HG03159 (cell line): ENCODE measurements at regions not wholly inside any gene's neighbourhood (a gene's known extent, or its start where the extent isn't known, plus 50 kb on each side); places are given as distances from the start of the nearest gene placed in this dataset.

ENCODE experiments used
- ATAC-seq: cut with Tn5 transposase; IDR thresholded peaks from one replicate; pipeline ENCODE4 v1.9.1; 2021; ENCODE audit warnings: mild to moderate bottlenecking, moderate library complexity; ENCODE audit not compliant: unreplicated experiment

DNA sequence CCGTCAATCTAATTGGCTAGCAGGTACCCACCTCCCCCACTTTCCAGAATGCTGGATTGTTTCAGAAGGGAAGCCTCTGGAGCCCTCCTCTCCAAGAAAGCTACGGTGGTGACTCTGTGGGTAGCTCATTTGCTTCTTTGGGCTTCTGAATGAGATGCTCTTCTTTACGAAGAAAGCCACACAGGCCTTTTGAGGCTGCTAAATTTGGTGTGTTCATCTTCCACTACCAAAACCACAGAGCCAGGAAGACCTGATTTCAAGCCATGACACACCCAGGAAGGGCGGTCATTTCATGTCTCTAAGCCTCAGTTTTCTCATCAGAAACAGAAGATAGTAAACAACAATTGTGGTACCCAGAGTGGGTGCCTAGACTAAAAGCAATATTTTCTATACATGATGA, 901.2 kb downstream of the KCNMA1 start:
- no peak for ATAC-seq

DNA sequence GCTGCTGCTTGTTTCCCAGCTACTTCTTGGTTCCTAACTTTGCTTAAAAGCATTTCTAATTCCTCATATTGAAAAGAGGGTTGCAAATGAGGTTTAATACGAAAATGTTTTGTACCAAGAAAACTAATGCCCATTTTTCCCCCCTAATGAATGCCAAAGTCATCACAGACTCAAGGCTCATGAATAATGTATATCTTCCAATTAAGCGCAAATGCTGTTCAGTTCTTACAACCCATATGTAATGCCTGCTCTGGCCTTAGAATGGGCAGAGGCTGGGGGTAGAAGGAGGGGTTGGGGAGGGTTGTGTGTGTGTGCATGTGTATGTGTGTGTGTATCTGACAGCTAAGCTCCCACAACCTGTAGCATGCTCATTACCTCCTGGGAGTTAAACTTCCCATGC, 901.7 kb downstream of the KCNMA1 start:
- no peak for ATAC-seq

DNA sequence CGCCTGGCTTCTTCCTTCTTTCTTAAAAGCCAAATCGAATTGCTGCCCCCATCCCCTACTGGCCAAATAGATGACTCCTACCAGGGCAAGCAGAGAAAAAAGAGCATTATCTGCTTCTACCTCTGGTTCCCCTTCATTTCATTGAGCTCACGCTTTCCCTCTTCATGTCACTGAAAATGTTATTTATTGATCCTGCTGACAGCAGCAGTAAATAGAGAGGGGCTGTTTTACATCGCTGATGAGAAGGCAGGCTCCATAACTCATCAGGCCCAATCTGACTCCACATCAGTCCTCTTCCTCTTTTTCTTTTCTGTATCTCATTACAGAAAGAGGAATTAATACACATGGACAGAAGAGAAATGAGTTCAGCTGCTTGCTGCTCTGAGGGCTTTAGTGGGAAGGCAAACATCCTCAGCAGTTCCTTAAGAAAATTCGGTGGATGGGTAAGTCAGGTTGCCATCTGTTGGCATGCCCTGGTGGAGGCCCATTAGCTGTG, 904.1 kb downstream of the KCNMA1 start:
- ATAC-seq: no peak

DNA sequence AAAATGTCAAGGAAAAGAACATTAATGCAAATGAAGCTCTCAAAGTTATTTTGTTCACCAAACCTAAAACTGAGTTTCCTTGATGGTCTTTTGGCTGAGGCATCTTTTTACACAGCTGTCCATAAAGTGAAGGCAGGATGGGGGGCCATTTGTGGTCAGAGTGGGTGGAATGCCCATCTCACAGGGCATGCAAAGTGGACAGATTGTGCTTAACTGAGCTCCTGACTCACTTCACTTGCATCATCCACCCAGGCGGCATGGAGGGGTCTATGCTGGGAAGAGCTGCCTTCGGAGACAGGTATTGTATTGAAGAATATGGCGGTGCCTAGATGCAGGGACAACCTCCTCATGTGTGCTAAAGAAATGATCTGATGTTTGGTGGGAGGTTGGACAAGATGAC, 905.3 kb downstream of the KCNMA1 start:
- no peak for ATAC-seq

DNA sequence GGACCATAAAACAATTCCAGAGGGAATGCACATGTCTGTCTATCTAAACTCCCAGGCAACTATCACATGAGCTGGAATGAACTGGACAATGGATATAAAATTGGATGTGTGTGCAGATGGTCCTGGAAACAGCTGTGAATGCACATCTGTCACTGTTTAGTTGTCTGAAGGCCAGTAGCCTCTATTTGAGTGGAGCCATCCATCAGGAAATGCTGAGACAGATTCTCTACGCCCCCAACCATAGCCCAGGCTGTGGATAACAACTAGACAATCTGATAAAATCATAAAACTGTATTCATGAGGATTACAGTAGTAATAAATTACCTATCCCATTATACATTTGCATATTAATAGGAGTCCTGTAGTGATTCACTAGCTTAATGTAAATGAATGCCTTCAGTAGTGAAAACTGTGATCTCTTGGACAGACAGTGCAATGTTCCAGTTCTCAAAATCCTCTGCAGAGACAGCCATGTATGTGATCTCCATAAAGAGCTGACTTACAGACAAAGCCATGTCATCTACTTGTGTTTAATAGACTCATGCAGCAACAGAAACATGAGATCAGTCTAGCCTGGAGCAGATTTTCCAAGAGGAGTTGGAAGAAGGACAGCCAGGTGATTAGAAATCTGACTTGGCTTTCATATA, 907.6 kb downstream of the KCNMA1 start:
- no peak for ATAC-seq

DNA sequence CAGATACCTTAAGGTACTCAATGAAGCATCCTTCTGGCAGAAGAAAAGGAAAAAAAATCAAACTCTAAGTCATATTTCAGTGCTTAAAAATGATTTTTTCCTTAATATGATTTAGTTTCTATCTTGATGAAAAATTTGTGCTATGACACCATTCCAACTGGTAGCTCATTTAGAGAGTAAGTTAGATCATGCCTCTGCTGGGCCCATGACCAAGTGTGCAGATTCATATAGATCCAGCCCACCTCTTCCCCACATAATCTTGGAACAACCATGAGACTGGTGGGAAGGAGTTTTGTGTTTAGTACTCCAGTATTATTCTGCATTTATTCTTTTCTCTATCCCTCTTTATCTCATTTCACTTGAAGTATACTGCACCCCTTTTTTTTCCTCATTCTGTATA, 908.3 kb downstream of the KCNMA1 start:
- ATAC-seq: no peak

DNA sequence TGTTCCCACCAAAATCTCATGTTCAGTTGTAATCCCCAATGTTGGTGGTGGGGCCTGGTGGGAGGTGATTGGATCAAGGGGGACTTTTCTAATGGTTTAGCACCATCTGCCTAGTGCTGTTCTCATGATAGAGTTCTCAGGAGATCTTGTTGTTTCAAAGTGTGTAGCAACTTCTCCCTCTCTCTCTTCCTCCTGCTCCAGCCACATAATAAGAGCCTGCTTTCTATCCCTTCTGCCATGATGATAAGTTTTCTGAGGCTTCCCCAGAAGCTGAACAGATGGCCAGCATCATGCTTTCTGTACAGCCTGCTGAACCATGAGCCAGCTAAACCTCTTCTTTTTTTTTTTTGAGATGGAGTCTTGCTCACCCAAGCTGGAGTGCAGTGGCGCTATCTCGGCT, 910.6 kb downstream of the KCNMA1 start:
- no peak for ATAC-seq

DNA sequence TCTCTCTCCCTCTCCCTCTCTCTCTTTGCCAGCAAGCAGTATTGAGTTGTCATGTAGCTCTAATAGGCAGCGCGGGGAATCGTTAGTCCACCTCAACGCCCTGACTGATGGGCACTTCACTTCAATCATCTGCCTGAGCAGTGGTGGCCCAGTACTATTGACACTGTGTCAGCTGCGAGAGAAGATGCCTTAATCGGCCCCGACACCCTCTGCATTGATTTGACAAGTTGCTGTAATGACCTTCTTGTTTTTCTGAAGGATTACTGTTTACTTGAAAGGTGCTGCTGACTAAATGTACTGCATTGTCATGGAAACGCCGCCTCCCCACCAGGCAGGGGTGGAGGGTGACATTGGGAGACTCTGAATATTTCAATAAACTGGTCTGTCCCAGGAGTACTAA, 913.8 kb downstream of the KCNMA1 start:
- no peak for ATAC-seq

DNA sequence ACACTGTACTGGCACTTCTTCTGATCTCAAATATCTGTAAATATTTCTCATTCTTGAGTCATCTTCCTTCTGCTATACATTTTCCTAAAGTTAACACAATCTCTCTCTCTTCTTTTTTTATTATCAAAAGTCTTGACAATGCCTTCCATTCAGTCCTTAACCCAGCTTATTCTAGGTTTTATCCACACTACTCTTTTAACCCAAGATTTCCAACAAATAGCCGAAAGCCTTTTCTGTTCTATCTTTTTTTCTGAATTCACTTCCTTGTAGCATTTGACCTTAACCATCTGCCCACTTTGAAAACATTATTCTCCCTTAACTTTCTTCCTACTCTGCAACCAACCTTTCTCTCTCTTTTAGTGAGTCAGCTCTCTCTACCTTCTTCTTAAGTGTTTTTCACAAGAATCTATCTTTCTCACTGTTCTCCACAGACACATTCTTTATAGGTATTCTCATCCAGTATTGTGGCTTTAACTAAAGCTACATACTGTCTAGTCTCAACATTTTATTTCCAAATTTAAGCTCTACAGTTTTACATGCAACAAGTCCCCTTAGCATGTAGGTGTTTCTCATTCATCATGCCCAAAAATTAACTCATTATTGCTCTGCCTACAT, 915.6 kb downstream of the KCNMA1 start:
- ATAC-seq: no peak

DNA sequence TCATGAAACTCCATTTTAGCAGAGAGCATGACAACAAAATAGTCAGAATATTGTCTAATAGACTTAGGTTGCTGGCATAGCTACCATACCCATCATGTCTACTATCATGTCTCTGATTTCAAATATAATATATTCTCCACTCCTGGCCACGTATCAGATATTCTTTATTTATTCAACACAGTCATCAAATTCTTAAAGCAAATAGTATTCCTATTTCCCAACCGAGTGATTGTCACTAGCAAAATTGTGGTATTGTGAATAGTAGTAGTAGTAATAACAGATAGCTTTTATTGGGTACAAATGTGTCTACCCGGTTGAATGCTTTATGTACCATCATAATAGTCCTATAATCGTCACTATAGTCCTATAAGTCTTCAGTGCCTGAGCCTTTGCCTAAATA, 918.6 kb downstream of the KCNMA1 start:
- no peak for ATAC-seq

DNA sequence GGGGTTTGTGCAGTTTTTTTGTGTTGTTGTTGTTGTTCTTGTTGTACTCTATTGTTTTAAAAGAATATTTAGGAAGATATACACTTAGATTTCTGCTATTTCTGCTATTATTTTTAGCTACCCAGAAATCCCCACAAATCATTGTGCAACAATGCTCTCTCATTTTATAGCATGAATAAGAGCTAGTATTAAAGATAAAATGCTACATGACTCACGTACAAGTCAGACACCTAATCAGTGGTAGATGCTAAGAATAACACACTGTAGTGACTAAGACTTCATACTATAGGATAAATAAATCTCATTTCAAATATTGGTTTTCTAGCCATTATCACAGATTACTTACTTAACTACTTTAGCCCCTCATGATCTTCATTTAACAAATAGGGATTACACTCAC, 920.5 kb downstream of the KCNMA1 start:
- ATAC-seq: no peak

DNA sequence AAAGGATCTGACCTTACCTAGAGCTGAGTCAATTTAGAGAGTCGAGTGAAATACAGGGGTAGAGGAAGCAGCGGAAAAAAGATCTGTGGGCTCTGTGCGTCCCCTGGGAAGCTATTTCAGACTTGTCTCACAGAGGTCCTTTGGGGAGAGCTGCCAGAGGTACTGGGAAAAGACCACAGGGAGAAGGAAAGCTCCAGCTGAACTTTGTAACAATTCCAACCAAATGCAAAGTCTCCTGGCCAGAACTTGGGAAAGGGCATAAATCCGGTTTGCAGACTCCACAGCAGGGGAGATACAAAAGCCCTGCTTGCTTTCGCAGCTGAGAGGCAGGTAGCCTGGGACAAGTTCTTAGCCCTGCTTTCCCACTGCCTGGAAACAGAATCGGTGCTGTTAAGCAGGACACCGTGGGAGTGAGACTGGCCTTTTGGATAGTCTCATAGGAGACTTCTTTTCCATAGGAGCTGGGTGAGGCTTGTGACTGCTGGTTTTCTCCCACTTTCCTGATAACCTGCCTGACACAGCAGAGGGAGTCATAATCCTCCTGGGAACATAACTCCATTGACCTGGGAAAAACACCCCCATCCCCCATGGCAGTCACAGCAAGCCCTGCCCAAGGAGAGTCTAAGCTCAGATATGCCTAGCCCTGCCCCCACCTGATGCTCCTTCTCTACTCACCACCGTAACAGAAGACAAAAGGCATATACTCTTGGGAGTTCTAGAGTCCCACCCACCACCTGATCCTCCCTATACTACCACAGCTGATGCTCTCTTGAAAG, 926.2 kb downstream of the KCNMA1 start:
- no peak for ATAC-seq

DNA sequence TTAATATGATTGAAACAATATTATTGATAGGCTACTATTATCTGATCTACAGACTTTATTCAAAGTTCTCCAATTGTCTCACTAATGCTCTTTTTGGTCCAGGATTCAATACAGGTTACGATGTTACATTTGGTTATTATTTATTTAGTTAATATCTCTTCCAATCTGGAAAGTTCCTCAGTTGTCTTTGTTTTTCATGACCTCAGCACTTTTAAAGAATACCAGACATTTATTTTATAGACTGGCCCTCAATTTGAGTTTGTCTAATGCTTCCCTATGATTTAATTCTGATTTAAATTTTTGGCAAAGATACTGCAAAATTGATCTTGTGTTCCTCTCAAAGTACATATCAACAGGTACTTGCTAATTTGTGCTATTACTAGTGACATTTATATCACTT, 937.4 kb downstream of the KCNMA1 start:
- no peak for ATAC-seq

DNA sequence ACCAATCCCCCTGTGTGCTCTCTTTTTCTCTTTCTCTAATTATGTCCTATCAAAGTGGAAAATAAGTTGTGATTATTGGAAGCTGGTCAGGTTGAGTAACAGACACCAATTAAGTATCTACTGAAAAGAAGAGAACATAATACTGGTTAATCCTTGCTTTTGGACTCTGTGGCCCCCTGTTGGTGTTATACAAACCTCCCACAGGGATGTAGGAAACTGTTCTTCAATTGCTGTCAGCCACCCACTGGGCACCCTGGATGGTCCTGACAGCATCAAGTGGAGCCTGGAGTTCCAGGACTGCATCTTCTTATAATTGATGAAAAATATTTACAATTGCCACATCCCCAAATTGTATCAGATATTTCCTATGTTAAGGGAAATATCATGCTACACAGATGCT, 939.7 kb downstream of the KCNMA1 start:
- ATAC-seq: no peak

DNA sequence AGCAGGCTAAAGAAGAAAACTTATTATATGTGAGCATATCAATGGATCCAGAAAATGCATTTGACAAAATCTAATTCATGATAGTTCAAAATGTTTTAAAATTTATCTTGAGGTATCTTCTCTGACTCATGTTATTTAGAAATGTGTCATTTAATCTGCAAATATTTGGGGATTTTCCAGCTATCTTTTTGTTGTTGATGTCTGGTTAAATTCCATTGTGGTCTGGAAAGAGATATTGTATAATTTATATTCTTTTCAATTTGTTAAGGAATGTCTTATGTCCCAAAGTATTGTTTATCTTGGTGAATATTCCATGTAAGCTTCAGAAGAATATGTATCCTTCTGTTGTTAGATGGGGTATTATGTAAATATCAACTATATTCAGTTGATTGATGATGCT, 942.5 kb downstream of the KCNMA1 start:
- ATAC-seq: no peak

DNA sequence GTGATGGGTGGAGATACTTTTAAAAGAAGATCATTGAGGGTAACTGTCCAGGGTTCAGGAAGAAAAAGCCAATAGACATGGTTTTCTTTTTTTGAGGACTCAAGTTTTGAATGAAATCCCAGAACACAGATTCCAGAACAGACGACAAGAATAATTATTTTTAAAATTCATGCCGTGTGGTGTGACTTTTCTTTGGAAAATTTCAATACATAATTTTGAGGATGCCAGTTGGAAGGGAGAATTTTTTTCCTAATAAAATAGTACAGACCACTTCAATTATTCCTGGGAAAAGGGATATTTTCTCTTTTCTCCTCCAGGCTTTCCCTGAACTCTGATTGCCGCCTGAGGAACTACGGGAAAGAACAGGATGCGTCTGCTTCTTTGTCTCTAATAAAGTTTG, 951.4 kb downstream of the KCNMA1 start:
- no peak for ATAC-seq

DNA sequence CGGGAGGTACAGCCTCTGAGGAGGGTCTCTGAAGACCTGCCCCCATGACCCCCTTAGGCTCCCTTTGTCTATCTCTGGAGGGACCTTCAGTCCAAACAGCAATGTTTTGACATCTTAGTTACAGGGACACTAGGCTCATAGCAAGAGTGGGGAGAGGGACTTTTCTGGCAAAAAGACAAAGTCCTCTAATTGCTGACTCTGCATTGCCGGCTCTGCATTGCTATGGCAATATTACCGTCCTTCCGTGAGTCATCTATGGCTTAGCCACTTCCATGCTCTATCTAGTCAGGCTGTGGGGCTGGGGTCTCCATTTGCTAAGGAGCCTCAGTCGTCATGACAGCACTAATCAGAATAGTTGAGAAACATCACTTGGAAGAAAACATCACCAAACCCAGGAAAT, 952.6 kb downstream of the KCNMA1 start:
- no peak for ATAC-seq

DNA sequence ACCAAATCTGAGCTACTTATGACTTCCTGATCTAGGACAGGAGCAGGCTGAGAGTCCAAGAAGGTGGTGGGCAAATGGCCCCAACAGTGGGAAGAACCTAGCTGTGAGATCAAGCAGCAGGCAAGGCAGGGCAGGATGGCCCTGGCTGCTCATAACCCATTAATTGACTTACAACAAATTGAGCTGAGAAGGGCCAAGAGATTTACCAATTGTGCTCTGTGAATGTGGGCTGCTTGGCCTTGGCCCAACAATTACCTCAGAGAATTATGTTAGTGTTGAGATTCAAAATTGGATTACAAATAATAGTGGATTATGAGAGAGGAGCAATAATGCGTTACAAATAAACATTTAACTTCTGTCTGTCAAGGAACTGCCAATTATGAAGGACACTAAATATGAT, 956.5 kb downstream of the KCNMA1 start:
- ATAC-seq: no peak

DNA sequence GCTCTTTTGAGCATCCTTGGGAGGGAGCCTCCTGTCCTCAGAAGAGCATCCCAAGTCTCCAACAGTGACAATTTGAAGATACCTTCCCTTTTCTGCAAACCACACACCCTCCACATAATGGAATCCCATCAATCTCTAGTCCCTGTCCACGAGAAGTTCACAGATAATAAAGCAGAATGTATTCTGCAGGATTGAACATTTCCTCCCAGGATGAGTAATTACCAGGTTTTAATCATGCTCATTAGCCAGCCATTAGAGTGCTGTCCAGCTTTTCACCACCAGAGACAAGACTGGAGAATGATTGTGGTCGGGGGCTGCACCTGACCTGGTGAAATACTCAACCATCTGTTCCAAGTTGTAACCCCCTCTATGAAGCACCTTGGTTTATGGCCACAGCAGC, 958.6 kb downstream of the KCNMA1 start:
- ATAC-seq: no peak

DNA sequence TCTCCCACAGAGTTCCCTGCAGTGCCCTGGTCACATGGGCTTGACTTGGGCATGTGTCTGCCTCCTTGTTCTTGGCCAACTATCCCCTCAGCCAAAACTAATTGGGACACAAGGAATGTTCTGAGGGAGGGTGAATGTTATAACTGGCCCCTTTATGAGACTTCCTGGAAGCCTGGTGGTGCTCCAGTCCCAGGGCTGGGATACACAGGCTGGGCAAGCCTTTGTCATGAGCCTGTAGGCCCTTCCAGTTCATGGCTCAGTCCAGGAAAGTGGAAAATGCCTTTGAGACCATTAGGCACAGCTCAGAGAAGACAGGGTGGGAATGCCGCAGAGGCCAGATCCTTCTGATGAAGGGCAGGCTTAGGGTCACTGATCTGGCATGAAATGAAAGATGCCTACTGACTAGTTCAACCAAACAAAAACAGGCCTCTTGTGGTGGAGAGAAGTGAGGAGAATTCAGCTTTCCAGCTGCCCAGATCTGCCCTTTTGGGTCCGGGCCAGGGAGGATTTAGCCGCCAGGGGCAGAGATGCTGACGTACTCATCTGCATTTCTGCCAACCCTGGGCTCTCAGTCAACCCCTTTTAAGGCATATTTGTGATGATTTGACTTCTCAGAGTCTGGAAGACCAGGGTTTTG, 961.5 kb downstream of the KCNMA1 start:
- no peak for ATAC-seq

DNA sequence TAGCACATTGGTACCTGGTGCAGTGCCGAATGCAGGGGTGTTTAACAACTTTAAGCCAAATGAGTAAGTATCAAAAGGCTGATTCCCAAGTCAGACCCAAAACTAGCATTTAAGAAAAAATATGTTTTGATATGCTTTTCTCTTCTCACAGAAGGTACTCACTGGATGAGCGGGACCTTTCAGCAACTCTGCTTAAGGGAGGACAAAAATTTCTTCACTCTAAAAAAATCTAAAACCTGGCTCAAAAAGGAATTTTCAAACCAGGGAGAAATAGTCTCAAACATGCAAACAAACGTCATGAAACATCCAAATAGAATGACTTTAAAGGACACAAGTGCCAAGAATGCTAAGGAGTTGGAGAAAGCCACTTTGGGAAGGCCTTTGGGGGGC, 962.1 kb downstream of the KCNMA1 start:
- no peak for ATAC-seq
